OCI-LY1 (cell line): ENCODE measurements at regions not wholly inside any gene's neighbourhood (a gene's known extent, or its start where the extent isn't known, plus 50 kb on each side); places are given as distances from the start of the nearest gene placed in this dataset.

Experiments used
- H2AFZ ChIP-seq: fragments of 200-600 bp; sonication (generic), shearing (Covaris generic); 2 replicates; pipeline ENCODE4 v1.6.0; 2014; ENCODE audit warnings: antibody characterized with exemption, mild to moderate bottlenecking, low read length
- H3F3A ChIP-seq: fragments of 200-600 bp; sonication (generic), shearing (Covaris generic); 2 replicates; pipeline ENCODE4 v1.6.0; 2014; ENCODE audit warnings: mild to moderate bottlenecking, antibody characterized with exemption, low read length, moderate library complexity; ENCODE audit not compliant: insufficient read depth
- H3K27ac ChIP-seq: fragments of 200-600 bp; sonication (generic); 2 replicates; pipeline ENCODE4 v1.5.1; 2014; ENCODE audit warnings: low read length, mixed run types, mild to moderate bottlenecking, low read depth; ENCODE audit not compliant: poor library complexity, severe bottlenecking
- H3K27me3 ChIP-seq: fragments of 200-600 bp; sonication (generic); 2 replicates; pipeline ENCODE4 v1.6.0; 2014; ENCODE audit warnings: antibody characterized with exemption, mild to moderate bottlenecking, low read length, moderate library complexity; ENCODE audit not compliant: insufficient read depth
- H3K36me3 ChIP-seq: fragments of 200-600 bp; sonication (generic); 2 replicates; pipeline ENCODE4 v1.6.1; 2014; ENCODE audit warnings: mild to moderate bottlenecking, antibody characterized with exemption, low read length, moderate library complexity, mixed read lengths; ENCODE audit not compliant: insufficient read depth
- H3K4me1 ChIP-seq: fragments of 200-600 bp; sonication (generic); 2 replicates; pipeline ENCODE4 v1.5.1; 2014; ENCODE audit warnings: mild to moderate bottlenecking, low read length, moderate library complexity; ENCODE audit not compliant: insufficient read depth, severe bottlenecking
- H3K4me2 ChIP-seq: fragments of 200-600 bp; sonication (generic), shearing (Covaris generic); 2 replicates; pipeline ENCODE4 v1.6.1; 2014; ENCODE audit warnings: low read length
- H3K4me3 ChIP-seq: fragments of 200-600 bp; sonication (generic); 2 replicates; pipeline ENCODE4 v1.5.1; 2014; ENCODE audit warnings: low read length, low read depth, mild to moderate bottlenecking, mixed read lengths; ENCODE audit not compliant: poor library complexity, severe bottlenecking
- H3K79me2 ChIP-seq: fragments of 200-600 bp; shearing (Covaris generic); 2 replicates; pipeline ENCODE4 v1.6.1; 2016; ENCODE audit warnings: mixed run types, low read length, mixed read lengths; ENCODE audit not compliant: insufficient read depth
- H3K9ac ChIP-seq: fragments of 200-600 bp; sonication (generic), shearing (Covaris generic); 2 replicates; pipeline ENCODE4 v1.6.1; 2014; ENCODE audit warnings: mild to moderate bottlenecking, low read length, mixed read lengths
- H3K9me2 ChIP-seq: fragments of 200-600 bp; sonication (generic), shearing (Covaris generic); 2 replicates; pipeline ENCODE4 v1.6.1; 2014; ENCODE audit warnings: low read depth, mild to moderate bottlenecking, low read length, mixed read lengths
- H3K9me3 ChIP-seq: fragments of 200-600 bp; shearing (Covaris generic); 2 replicates; pipeline ENCODE4 v1.6.1; 2014; ENCODE audit warnings: low read length, mixed read lengths
- H4K20me1 ChIP-seq: fragments of 200-600 bp; sonication (generic), shearing (Covaris generic); 2 replicates; pipeline ENCODE4 v1.6.0; 2016; ENCODE audit warnings: mild to moderate bottlenecking, low read length; ENCODE audit not compliant: insufficient read depth
- EZH2 ChIP-seq: fragments of 200-600 bp; sonication (generic), shearing (Covaris generic); IDR thresholded peaks from 2 replicates; pipeline ENCODE4 v1.8.0; 2017; ENCODE audit warnings: borderline replicate concordance, mixed run types, mild to moderate bottlenecking, antibody characterized with exemption, low read length, moderate library complexity, mixed read lengths
- TF ChIP-seq, protein P1 (sequence below): fragments of 200-600 bp; sonication (generic), shearing (Covaris generic); IDR thresholded peaks from 2 replicates; pipeline ENCODE4 v1.5.1; 2017; ENCODE audit warnings: mild to moderate bottlenecking, antibody characterized with exemption, low read length, moderate library complexity, mixed read lengths

DNA sequence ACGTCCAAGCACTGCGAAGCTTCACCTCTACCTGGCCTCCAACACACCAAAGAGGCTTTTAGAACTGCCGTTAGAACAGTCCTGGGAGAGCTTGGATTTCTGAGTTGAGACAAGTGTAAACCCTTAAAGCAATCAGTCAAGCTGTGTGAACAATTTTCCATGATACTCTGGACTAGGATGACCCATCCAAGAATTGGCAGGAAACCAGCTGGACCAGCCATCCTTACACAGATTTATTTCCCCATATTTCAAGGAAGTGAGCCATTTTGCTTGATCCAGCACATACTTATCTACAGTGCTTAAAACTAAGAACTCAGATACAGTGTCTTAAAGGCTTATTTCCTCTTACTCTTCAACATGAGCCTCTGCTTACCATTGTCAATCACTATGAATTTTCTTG lies 340.7 kb upstream of the HS3ST1 start:
- Histone ChIP-seq H3K27ac (no peak overlapping the region), H3K27me3 (no peaks in the 10 kb centered on the region)
- TF ChIP-seq EZH2, result no peak
- TF ChIP-seq, protein P1, sequence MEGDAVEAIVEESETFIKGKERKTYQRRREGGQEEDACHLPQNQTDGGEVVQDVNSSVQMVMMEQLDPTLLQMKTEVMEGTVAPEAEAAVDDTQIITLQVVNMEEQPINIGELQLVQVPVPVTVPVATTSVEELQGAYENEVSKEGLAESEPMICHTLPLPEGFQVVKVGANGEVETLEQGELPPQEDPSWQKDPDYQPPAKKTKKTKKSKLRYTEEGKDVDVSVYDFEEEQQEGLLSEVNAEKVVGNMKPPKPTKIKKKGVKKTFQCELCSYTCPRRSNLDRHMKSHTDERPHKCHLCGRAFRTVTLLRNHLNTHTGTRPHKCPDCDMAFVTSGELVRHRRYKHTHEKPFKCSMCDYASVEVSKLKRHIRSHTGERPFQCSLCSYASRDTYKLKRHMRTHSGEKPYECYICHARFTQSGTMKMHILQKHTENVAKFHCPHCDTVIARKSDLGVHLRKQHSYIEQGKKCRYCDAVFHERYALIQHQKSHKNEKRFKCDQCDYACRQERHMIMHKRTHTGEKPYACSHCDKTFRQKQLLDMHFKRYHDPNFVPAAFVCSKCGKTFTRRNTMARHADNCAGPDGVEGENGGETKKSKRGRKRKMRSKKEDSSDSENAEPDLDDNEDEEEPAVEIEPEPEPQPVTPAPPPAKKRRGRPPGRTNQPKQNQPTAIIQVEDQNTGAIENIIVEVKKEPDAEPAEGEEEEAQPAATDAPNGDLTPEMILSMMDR, result no peak

DNA sequence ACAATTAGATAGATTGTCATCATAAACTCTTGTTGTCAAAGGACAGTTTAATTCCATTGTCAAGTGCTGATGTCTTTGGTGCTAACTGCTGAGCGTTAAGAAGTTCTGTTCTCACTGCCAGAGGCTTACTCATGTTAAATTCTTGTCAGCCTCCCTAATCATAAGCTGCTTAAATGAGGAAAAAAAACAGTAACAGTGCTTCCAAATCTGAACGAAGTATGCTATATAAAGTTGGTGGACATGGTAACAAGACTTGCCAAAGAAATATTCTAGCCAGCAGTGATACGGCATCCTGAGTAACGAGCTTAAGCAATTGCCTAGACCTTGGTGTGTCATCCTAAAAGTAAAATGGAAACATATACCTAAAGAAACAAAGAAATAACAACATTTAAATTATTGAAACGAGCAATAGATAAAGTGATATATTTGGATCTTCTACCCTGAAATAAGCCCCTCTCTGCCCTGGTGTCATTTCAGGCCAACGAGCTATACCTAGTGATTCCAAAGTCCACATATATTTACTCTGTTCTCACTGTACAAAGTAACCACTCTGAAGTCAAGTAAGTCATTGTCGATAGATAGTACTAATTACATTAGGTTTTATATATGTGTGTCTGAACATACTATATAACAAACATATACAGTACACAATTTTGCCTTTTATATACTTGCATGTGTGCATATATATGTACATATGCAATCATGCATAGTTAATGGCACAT lies 339.7 kb upstream of the HS3ST1 start:
- Histone ChIP-seq H4K20me1 (no peaks in the 10 kb centered on the region), H3K27ac (no peak overlapping the region), H3K9me3 (no peaks in the 10 kb centered on the region), H3K36me3 (no peaks in the 10 kb centered on the region), H3K79me2 (no peaks in the 10 kb centered on the region), H2AFZ (no peak overlapping the region), H3K27me3 (no peaks in the 10 kb centered on the region), H3F3A (no peaks in the 10 kb centered on the region), H3K4me1 (no peaks in the 10 kb centered on the region), H3K9me2 (no peaks in the 10 kb centered on the region), H3K9ac (no peak overlapping the region), H3K4me3 (no peak overlapping the region), H3K4me2 (no peak overlapping the region)
- TF ChIP-seq, protein P1, result no peak
- TF ChIP-seq EZH2, result no peak

More for the DNA sequence above, 340.7 kb upstream of the HS3ST1 start:
- Histone ChIP-seq H2AFZ (no peak overlapping the region), H3K79me2 (no peaks in the 10 kb centered on the region), H4K20me1 (no peaks in the 10 kb centered on the region), H3K36me3 (no peaks in the 10 kb centered on the region), H3K9me2 (no peaks in the 10 kb centered on the region), H3F3A (no peaks in the 10 kb centered on the region), H3K9ac (no peak overlapping the region), H3K9me3 (no peaks in the 10 kb centered on the region), H3K4me2 (no peak overlapping the region), H3K4me3 (no peak overlapping the region), H3K4me1 (no peaks in the 10 kb centered on the region)

DNA sequence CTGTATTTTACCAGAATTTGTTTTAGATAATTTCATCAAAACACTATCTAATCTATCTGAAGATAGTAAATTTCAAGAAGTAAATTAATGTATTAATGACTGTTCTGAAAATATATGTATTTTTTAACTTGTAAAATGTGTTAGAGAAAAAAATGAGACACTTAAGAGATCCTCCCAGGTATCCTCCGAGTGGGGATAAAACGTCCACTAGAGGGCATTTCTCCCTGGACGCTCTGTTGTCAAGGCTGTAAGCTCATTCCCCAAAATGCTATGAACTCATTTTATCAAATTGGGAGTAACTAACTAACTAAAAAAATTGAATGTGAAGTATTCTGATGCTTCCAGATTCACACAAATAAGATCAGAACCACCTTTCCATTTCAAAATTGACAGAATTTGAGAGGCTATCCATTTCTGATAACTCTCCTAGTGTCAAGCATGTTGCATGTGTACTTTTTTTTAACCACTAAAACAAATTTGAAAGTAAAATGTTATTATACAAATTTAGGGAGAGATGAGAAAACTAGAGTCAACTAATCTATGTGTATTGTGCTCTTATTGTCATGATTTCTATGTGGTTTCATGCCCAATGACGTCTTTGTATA lies 337.3 kb upstream of the HS3ST1 start:
- no peaks in the 10 kb centered on the region for H3K27me3 ChIP-seq
- no peak for TF ChIP-seq EZH2
- TF ChIP-seq, protein P1, result peak; percentile 46; the same call in 1 of the 2 replicates

More for the DNA sequence above, 337.3 kb upstream of the HS3ST1 start:
- no peaks in the 10 kb centered on the region for H4K20me1 ChIP-seq
- H3K79me2 ChIP-seq, result no peaks in the 10 kb centered on the region
- H3F3A ChIP-seq, result no peaks in the 10 kb centered on the region
- H3K9me3 ChIP-seq, result no peaks in the 10 kb centered on the region
- no peak overlapping the region for H3K4me2 ChIP-seq
- H3K9me2 ChIP-seq, result no peaks in the 10 kb centered on the region
- H3K4me3 ChIP-seq, result no peak overlapping the region
- no peak overlapping the region for H3K27ac ChIP-seq
- no peaks in the 10 kb centered on the region for H3K36me3 ChIP-seq
- no peak overlapping the region for H2AFZ ChIP-seq
- no peak overlapping the region for H3K9ac ChIP-seq
- H3K4me1 ChIP-seq, result no peaks in the 10 kb centered on the region
